Activated T-cell treated with anti-CD3 and anti-CD28 coated beads, Interleukin-2, amount 50 U/mL, for 4 hours (primary cell): ENCODE measurements at regions not wholly inside any gene's neighbourhood (a gene's known extent, or its start where the extent isn't known, plus 50 kb on each side); places are given as distances from the start of the nearest gene placed in this dataset.

Experiments
- ATAC-seq, 2 donors: fragments of 200-7000 bp; cut with Tn5 transposase; one replicate each; pipeline ENCODE4 v1.10.0; 2021
- DNase-seq: peaks from one replicate; pipeline ENCODE4 v3.0.0-alpha.2; 2020
- H3K27me3 Mint-ChIP-seq: one replicate; pipeline ENCODE4 v1.8.0; 2021; ENCODE audit warnings: low read depth, mixed read lengths
- H3K36me3 Mint-ChIP-seq: one replicate; pipeline ENCODE4 v1.8.0; 2022; ENCODE audit warnings: mixed read lengths; ENCODE audit not compliant: insufficient read depth
- H3K4me1 Mint-ChIP-seq: one replicate; pipeline ENCODE4 v1.8.0; 2021; ENCODE audit warnings: low read depth, mixed read lengths
- H3K4me3 Mint-ChIP-seq: one replicate; pipeline ENCODE4 v1.8.0; 2021; ENCODE audit warnings: mild to moderate bottlenecking, moderate library complexity, mixed read lengths
- H3K9me3 Mint-ChIP-seq: one replicate; pipeline ENCODE4 v1.8.0; 2021; ENCODE audit warnings: mixed read lengths

GRCh38 chr3:22210693-22211092 lies 459.7 kb upstream of the ZNF385D start:
- H3K27me3 Mint-ChIP-seq = no peaks in the 10 kb centered on the region

GRCh38 chr3:22216601-22217000 lies 465.6 kb upstream of the ZNF385D start:
- H3K27me3 Mint-ChIP-seq = no peaks in the 10 kb centered on the region
- H3K36me3 Mint-ChIP-seq = no peaks in the 10 kb centered on the region
- DNase-seq (no peak), ATAC-seq (no peak)
- peaks cover 9% of the 10 kb centered on the region for H3K9me3 Mint-ChIP-seq
- H3K4me1 Mint-ChIP-seq = no peaks in the 10 kb centered on the region
- H3K4me3 Mint-ChIP-seq = no peak overlapping the region

More at GRCh38 chr3:22210693-22211092, 459.7 kb upstream of the ZNF385D start:
- no peak for ATAC-seq
- Mint-ChIP-seq H3K4me1 (no peaks in the 10 kb centered on the region), H3K36me3 (no peaks in the 10 kb centered on the region), H3K4me3 (no peak overlapping the region), H3K9me3 (peaks cover 4% of the 10 kb centered on the region)
- DNase-seq = no peak

- Mint-ChIP-seq H3K9me3 (peaks cover 3% of the 10 kb centered on the region), H3K4me3 (no peak overlapping the region), H3K36me3 (no peaks in the 10 kb centered on the region), H3K27me3 (no peaks in the 10 kb centered on the region), H3K4me1 (no peaks in the 10 kb centered on the region)
- DNase-seq (no peak), ATAC-seq (no peak)
Observed at GRCh38 chr3:22225161-22225560, 474.2 kb upstream of the ZNF385D start.

- Mint-ChIP-seq H3K9me3 (peaks cover 20% of the 10 kb centered on the region), H3K4me1 (no peaks in the 10 kb centered on the region), H3K27me3 (no peaks in the 10 kb centered on the region), H3K4me3 (no peak overlapping the region), H3K36me3 (no peaks in the 10 kb centered on the region)
- ATAC-seq (no peak), DNase-seq (no peak)
Observed at GRCh38 chr3:22228705-22229104, 477.7 kb upstream of the ZNF385D start.

- no peaks in the 10 kb centered on the region for H3K36me3 Mint-ChIP-seq
- no peaks in the 10 kb centered on the region for H3K27me3 Mint-ChIP-seq
- ATAC-seq (no peak), DNase-seq (no peak)
- H3K4me1 Mint-ChIP-seq = no peaks in the 10 kb centered on the region
- H3K4me3 Mint-ChIP-seq = no peak overlapping the region
- H3K9me3 Mint-ChIP-seq = peaks cover 31% of the 10 kb centered on the region
Observed at GRCh38 chr3:22231061-22231460, 480.1 kb upstream of the ZNF385D start.

- ATAC-seq = no peak
- Mint-ChIP-seq H3K9me3 (peaks cover 33% of the 10 kb centered on the region), H3K36me3 (no peaks in the 10 kb centered on the region), H3K27me3 (no peaks in the 10 kb centered on the region), H3K4me1 (no peaks in the 10 kb centered on the region), H3K4me3 (no peak overlapping the region)
- no peak for DNase-seq
Observed at GRCh38 chr3:22236490-22237270, 485.7 kb upstream of the ZNF385D start.

- no peak for DNase-seq
- no peak for ATAC-seq
- no peaks in the 10 kb centered on the region for H3K27me3 Mint-ChIP-seq
- peaks cover 20% of the 10 kb centered on the region for H3K9me3 Mint-ChIP-seq
- no peak overlapping the region for H3K4me3 Mint-ChIP-seq
- H3K4me1 Mint-ChIP-seq = no peaks in the 10 kb centered on the region
- no peaks in the 10 kb centered on the region for H3K36me3 Mint-ChIP-seq
Observed at GRCh38 chr3:22239011-22239410, 488.0 kb upstream of the ZNF385D start.

GRCh38 chr3:22241110-22241509 lies 490.1 kb upstream of the ZNF385D start:
- Mint-ChIP-seq H3K4me1 (no peaks in the 10 kb centered on the region), H3K27me3 (no peaks in the 10 kb centered on the region), H3K9me3 (peaks cover 11% of the 10 kb centered on the region), H3K36me3 (no peaks in the 10 kb centered on the region), H3K4me3 (no peak overlapping the region)
- DNase-seq (no peak), ATAC-seq (no peak)

- ATAC-seq (no peak), DNase-seq (no peak)
- Mint-ChIP-seq H3K4me1 (no peaks in the 10 kb centered on the region), H3K36me3 (no peaks in the 10 kb centered on the region), H3K9me3 (peaks cover 14% of the 10 kb centered on the region), H3K4me3 (no peak overlapping the region), H3K27me3 (no peaks in the 10 kb centered on the region)
Observed at GRCh38 chr3:22244761-22245521, 493.9 kb upstream of the ZNF385D start.

- H3K4me1 Mint-ChIP-seq = no peaks in the 10 kb centered on the region
- no peak for ATAC-seq
- H3K9me3 Mint-ChIP-seq = peaks cover 7% of the 10 kb centered on the region
- H3K36me3 Mint-ChIP-seq = no peaks in the 10 kb centered on the region
- no peaks in the 10 kb centered on the region for H3K27me3 Mint-ChIP-seq
- H3K4me3 Mint-ChIP-seq = no peak overlapping the region
- DNase-seq = no peak
Observed at GRCh38 chr3:22245811-22246583, 495.0 kb upstream of the ZNF385D start.

GRCh38 chr3:22249658-22250057 lies 498.6 kb upstream of the ZNF385D start:
- H3K4me3 Mint-ChIP-seq = no peak overlapping the region
- DNase-seq (no peak), ATAC-seq (no peak)

GRCh38 chr3:22257252-22257651 lies 506.2 kb upstream of the ZNF385D start:
- no peak for DNase-seq
- Mint-ChIP-seq H3K36me3 (no peaks in the 10 kb centered on the region), H3K27me3 (no peaks in the 10 kb centered on the region), H3K4me1 (no peaks in the 10 kb centered on the region), H3K9me3 (no peaks in the 10 kb centered on the region), H3K4me3 (no peak overlapping the region)
- ATAC-seq = no peak

More at GRCh38 chr3:22249658-22250057, 498.6 kb upstream of the ZNF385D start:
- Mint-ChIP-seq H3K4me1 (no peaks in the 10 kb centered on the region), H3K27me3 (no peaks in the 10 kb centered on the region), H3K9me3 (peaks cover 9% of the 10 kb centered on the region), H3K36me3 (no peaks in the 10 kb centered on the region)

- DNase-seq (no peak), ATAC-seq (no peak)
- Mint-ChIP-seq H3K4me3 (no peak overlapping the region), H3K27me3 (no peaks in the 10 kb centered on the region), H3K36me3 (no peaks in the 10 kb centered on the region), H3K4me1 (no peaks in the 10 kb centered on the region), H3K9me3 (peaks cover 5% of the 10 kb centered on the region)
Observed at GRCh38 chr3:22262386-22262785, 511.4 kb upstream of the ZNF385D start.

GRCh38 chr3:22263042-22263441 lies 512.0 kb upstream of the ZNF385D start:
- DNase-seq (no peak), ATAC-seq (no peak)
- Mint-ChIP-seq H3K36me3 (no peaks in the 10 kb centered on the region), H3K4me1 (no peaks in the 10 kb centered on the region), H3K4me3 (no peak overlapping the region), H3K9me3 (peaks cover 5% of the 10 kb centered on the region), H3K27me3 (no peaks in the 10 kb centered on the region)
